Activated CD4-positive, alpha-beta T cell treated with anti-CD3 and anti-CD28 coated beads, Interleukin-2, Interleukin-6, amounts not matched to agents 100 ng/mL and 50 ng/mL, durations not matched to agents 16 hours and 8 hours (primary cell): ENCODE measurements at regions not wholly inside any gene's neighbourhood (a gene's known extent, or its start where the extent isn't known, plus 50 kb on each side); places are given as distances from the start of the nearest gene placed in this dataset.
"Not testable (repeated sequence)": the region's sequence is repeated elsewhere in the genome, so short reads cannot be mapped to it uniquely, and the experiment has no call there.

Source experiments
- DNase-seq: peaks from one replicate; pipeline ENCODE4 v3.0.0-alpha.2; 2020

GRCh38 chr5:109630093-109630492 lies 59.6 kb upstream of the MAN2A1 start:
- DNase-seq, result no peak

- no peak for DNase-seq
Measured at GRCh38 chr5:109628591-109628990, 61.1 kb upstream of the MAN2A1 start.

- not testable (repeated sequence) for DNase-seq
Measured at GRCh38 chr5:109621266-109621665, 68.5 kb upstream of the MAN2A1 start.

- DNase-seq, result no peak
Measured at GRCh38 chr5:109620651-109621050, 69.1 kb upstream of the MAN2A1 start.

- no peak for DNase-seq
Measured at GRCh38 chr5:109619606-109620005, 70.1 kb upstream of the MAN2A1 start.

- DNase-seq, result no peak
Measured at GRCh38 chr5:109619021-109619460, 70.7 kb upstream of the MAN2A1 start.

GRCh38 chr5:109614981-109615380 lies 74.7 kb upstream of the MAN2A1 start:
- no peak for DNase-seq

GRCh38 chr5:109614301-109614700 lies 75.4 kb upstream of the MAN2A1 start:
- no peak for DNase-seq

GRCh38 chr5:109612278-109612905 lies 77.3 kb upstream of the MAN2A1 start:
- DNase-seq, result no peak

GRCh38 chr5:109611505-109611904 lies 78.2 kb upstream of the MAN2A1 start:
- DNase-seq, result no peak

GRCh38 chr5:109611061-109611460 lies 78.7 kb upstream of the MAN2A1 start:
- no peak for DNase-seq

- DNase-seq, result no peak
Measured at GRCh38 chr5:109610581-109610980, 79.1 kb upstream of the MAN2A1 start.

- DNase-seq, result no peak
Measured at GRCh38 chr5:109605207-109605730, 84.5 kb upstream of the MAN2A1 start.

- no peak for DNase-seq
Measured at GRCh38 chr5:109604758-109605157, 85.0 kb upstream of the MAN2A1 start.

- DNase-seq, result no peak
Measured at GRCh38 chr5:109601736-109602135, 88.0 kb upstream of the MAN2A1 start.

GRCh38 chr5:109597893-109598292 lies 91.8 kb upstream of the MAN2A1 start:
- DNase-seq, result no peak

GRCh38 chr5:109594217-109594616 lies 95.5 kb upstream of the MAN2A1 start:
- DNase-seq, result no peak

- DNase-seq, result no peak
Measured at GRCh38 chr5:109590799-109591198, 98.9 kb upstream of the MAN2A1 start.

- DNase-seq, result no peak
Measured at GRCh38 chr5:109589986-109590385, 99.7 kb upstream of the MAN2A1 start.

GRCh38 chr5:109589239-109589638 lies 100.5 kb upstream of the MAN2A1 start:
- no peak for DNase-seq

- no peak for DNase-seq
Measured at GRCh38 chr5:109588281-109589035, 101.3 kb upstream of the MAN2A1 start.

- no peak for DNase-seq
Measured at GRCh38 chr5:109584986-109585599, 104.6 kb upstream of the MAN2A1 start.

- DNase-seq, result no peak
Measured at GRCh38 chr5:109580225-109580624, 109.5 kb upstream of the MAN2A1 start.

- no peak for DNase-seq
Measured at GRCh38 chr5:109575506-109575905, 114.2 kb upstream of the MAN2A1 start.
